Aorta (tissue), 5 donors: ENCODE measurements at regions not wholly inside any gene's neighbourhood (a gene's known extent, or its start where the extent isn't known, plus 50 kb on each side); places are given as distances from the start of the nearest gene placed in this dataset.

Source experiments
- ATAC-seq: fragments of 200-7000 bp; cut with Tn5 transposase; one replicate; pipeline ENCODE4 v1.9.1; 2022; ENCODE audit warnings: moderate library complexity; ENCODE audit not compliant: low FRiP score
- DNase-seq, 2 donors: peaks; one replicate each; pipeline ENCODE4 v3.0.0-alpha.2; 2020
- H3K27ac ChIP-seq, 2 donors: one replicate each; pipeline ENCODE4 v1.5.1; 2013; ENCODE audit warnings: low read length in 2 of 2, mild to moderate bottlenecking in 2 of 2, moderate library complexity in 2 of 2, control low read depth in 1 of 2, inconsistent platforms in 1 of 2, low read depth in 1 of 2
- H3K27me3 ChIP-seq, 2 donors: one replicate each; pipeline ENCODE4 v1.6.1; 2013; ENCODE audit warnings: control low read depth in 1 of 2, low read length in 1 of 2, mild to moderate bottlenecking in 1 of 2, moderate library complexity in 1 of 2; ENCODE audit not compliant: insufficient read depth in 2 of 2, control insufficient read depth in 1 of 2
- H3K36me3 ChIP-seq, 2 donors: one replicate each; pipeline ENCODE4 v1.6.1; 2013; ENCODE audit warnings: control low read depth in 1 of 2, low read length in 1 of 2, mild to moderate bottlenecking in 1 of 2; ENCODE audit not compliant: insufficient read depth in 2 of 2, control insufficient read depth in 1 of 2
- H3K4me1 ChIP-seq, 2 donors: one replicate each; pipeline ENCODE4 v1.6.1; 2013; ENCODE audit warnings: low read length in 2 of 2, control low read depth in 1 of 2, mild to moderate bottlenecking in 1 of 2, moderate library complexity in 1 of 2; ENCODE audit not compliant: insufficient read depth in 2 of 2, control insufficient read depth in 1 of 2
- H3K4me3 ChIP-seq, 2 donors: one replicate each; pipeline ENCODE4 v1.5.1; 2013; ENCODE audit warnings: low read length in 2 of 2, control low read depth in 1 of 2, mild to moderate bottlenecking in 1 of 2
- H3K9me3 ChIP-seq: one replicate; pipeline ENCODE4 v1.6.1; 2013; ENCODE audit warnings: mild to moderate bottlenecking, low read length; ENCODE audit not compliant: control insufficient read depth
- WGBS, 2 donors: extraction: QIAGEN DNeasy Blood & Tissue Kit; methylation state at CpG; one replicate each; pipeline ENCODE4 v1.1.7; 2013; 5-methylcytosine and 5-hydroxymethylcytosine counted together
- intact Hi-C, 2 donors: fragments of 100-400 bp; cut with DNase I; formaldehyde crosslinking; loops; one replicate each; pipeline versions ENCODE4 v1.14.2 to v1.15.0; 2022
- donor health status: healthy with polysubstance abuse.
- donor health status: Bipolar disorder and iron deficiency.
- donor health status: DM: no; HTN: no; CAD: no.
- donor health status: DM: no; HTN: no; CAD: no.
- donor health status: DM: yes; HTN: yes; CAD: no.

DNA sequence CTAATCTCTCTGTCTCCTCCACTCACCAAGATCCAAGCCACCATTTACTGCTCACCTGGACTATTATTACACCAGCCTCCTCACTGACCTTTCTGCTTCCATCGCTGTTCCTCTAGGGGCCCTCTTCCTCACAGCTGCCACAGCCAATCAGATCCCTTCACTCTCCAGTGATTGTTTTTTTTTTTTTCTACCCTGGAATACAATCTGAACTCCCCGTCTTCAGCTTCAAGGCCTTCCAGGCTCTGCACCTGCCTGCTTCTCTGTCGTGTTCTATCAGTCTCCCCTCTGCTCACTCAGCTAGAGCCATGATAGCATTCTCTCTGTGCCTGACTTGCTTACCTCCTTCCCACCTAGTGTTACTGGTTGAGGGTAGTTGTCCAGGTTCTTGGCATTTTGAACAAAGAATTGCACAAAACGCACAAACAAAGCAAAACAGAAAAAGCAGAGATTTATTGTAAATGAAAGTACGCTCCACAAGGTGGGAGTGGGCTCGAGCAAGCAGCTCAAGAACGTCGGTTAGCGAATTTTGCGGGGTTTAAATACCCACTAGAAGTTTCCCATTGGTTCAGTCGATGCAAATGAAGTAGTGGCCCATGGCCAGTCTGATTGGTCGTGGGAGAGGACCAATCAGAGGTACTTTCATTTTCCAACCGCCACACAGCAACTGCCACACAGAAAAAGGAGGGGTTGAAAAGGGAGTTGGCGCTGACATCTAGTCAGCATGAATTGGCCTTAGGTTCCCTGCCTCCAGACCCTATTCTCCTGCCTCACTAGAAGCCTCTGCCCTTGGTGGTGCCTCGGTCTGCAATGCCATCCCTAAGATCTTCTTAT is 188.9 kb downstream of the TLE3 start:
- DNase-seq (no peak), ATAC-seq (no peak)
- Histone ChIP-seq H3K27me3 (no peaks in the 10 kb centered on the region), H3K9me3 (no peaks in the 10 kb centered on the region), H3K36me3 (no peaks in the 10 kb centered on the region), H3K4me3 (no peak overlapping the region), H3K4me1 (no peaks in the 10 kb centered on the region), H3K27ac (no peak overlapping the region)
- intact Hi-C loops, result no loop called here
- WGBS, 2 donors, result 92 to 94% methylated on average over 15 of the region's 15 CpGs

GRCh38 chr15:69909719-69910444 is 187.8 kb downstream of the TLE3 start:
- no peaks in the 10 kb centered on the region for H3K4me1 ChIP-seq
- H3K9me3 ChIP-seq, result no peaks in the 10 kb centered on the region
- ATAC-seq (no peak), DNase-seq (no peak)
- no peak overlapping the region for H3K4me3 ChIP-seq
- H3K27me3 ChIP-seq, result no peaks in the 10 kb centered on the region
- intact Hi-C loops, result no loop called here
- H3K36me3 ChIP-seq, result no peaks in the 10 kb centered on the region
- 75 to 80% methylated on average over 7 of the region's 7 CpGs for WGBS, 2 donors
- H3K27ac ChIP-seq, result no peak overlapping the region

- ATAC-seq, result no peak
- H3K36me3 ChIP-seq, result no peaks in the 10 kb centered on the region
- H3K4me3 ChIP-seq, result no peak overlapping the region
- WGBS, 2 donors, result 77 to 79% methylated on average over 2 of the region's 2 CpGs
- H3K9me3 ChIP-seq, result no peaks in the 10 kb centered on the region
- H3K27ac ChIP-seq, result no peak overlapping the region
- DNase-seq, result no peak
- no peaks in the 10 kb centered on the region for H3K27me3 ChIP-seq
- intact Hi-C loops, result no loop called here
- no peaks in the 10 kb centered on the region for H3K4me1 ChIP-seq
Measured at GRCh38 chr15:69910514-69910913, 187.2 kb downstream of the TLE3 start.

DNA sequence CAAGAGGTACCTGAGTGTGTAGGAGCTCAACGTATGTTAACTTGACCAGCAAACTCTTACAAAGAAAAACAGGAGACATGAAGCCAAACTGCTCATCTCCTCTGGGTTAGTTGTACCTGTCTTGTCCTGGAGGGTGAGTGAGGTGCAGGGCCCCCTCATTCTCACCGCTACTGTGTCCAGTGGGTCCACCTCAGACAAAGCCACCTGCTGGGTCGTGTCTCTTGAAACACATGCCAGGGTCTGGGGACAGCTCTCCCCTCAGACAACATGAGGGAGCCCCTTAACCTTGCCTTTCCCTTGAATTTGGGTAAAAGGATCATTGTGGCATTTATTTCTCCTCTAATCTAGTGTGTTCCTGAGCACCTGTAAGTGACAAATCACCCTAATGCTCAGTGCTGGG is 185.6 kb downstream of the TLE3 start:
- H3K4me1 ChIP-seq, result no peaks in the 10 kb centered on the region
- WGBS, 2 donors, result 90 to 97% methylated on average over 3 of the region's 3 CpGs
- ATAC-seq, result no peak
- intact Hi-C loops, result no loop called here
- no peaks in the 10 kb centered on the region for H3K36me3 ChIP-seq
- DNase-seq, result no peak
- H3K9me3 ChIP-seq, result no peaks in the 10 kb centered on the region
- H3K27me3 ChIP-seq, result no peaks in the 10 kb centered on the region
- H3K4me3 ChIP-seq, result no peak overlapping the region
- H3K27ac ChIP-seq, result no peak overlapping the region

- Histone ChIP-seq H3K4me3 (no peak overlapping the region), H3K9me3 (no peaks in the 10 kb centered on the region), H3K4me1 (no peaks in the 10 kb centered on the region), H3K27ac (no peak overlapping the region), H3K36me3 (no peaks in the 10 kb centered on the region), H3K27me3 (no peaks in the 10 kb centered on the region)
- intact Hi-C loops, result no loop called here
- DNase-seq, result no peak
- 83 to 85% methylated on average over 9 of the region's 9 CpGs for WGBS, 2 donors
- no peak for ATAC-seq
Measured at GRCh38 chr15:69914040-69914439, 183.7 kb downstream of the TLE3 start.

DNA sequence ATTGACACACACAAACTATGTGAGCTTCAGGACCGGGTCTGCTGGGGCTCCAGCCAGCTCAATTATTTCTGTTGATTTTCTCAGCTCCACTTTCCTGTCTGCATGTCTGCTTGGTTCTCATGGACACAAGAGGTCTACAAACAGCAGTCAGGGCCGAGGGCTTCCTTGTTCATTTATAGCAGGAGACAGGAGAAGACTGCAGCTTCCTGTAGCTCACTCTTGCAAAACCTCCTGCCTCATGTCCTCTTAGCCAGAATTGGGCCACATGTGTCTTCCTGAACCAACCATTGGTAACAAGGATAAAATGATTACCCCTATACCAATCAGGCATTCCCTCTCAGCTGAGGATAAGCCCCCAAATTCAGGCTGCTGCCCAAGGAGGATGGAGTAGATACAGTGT is 182.8 kb downstream of the TLE3 start:
- 31% methylated on average over 2 of the region's 2 CpGs for WGBS, 2 donors

GRCh38 chr15:69916169-69916785 is 181.4 kb downstream of the TLE3 start:
- no peak overlapping the region for H3K4me3 ChIP-seq
- no peaks in the 10 kb centered on the region for H3K9me3 ChIP-seq
- DNase-seq, result no peak
- no peaks in the 10 kb centered on the region for H3K36me3 ChIP-seq
- intact Hi-C loops, result no loop called here
- 91 to 92% methylated on average over 6 of the region's 6 CpGs for WGBS, 2 donors
- H3K27me3 ChIP-seq, result no peaks in the 10 kb centered on the region
- no peak for ATAC-seq
- H3K4me1 ChIP-seq, result no peaks in the 10 kb centered on the region
- H3K27ac ChIP-seq, result no peak overlapping the region

More for the DNA sequence above, 182.8 kb downstream of the TLE3 start:
- Histone ChIP-seq H3K27ac (no peak overlapping the region), H3K4me1 (no peaks in the 10 kb centered on the region), H3K36me3 (no peaks in the 10 kb centered on the region), H3K27me3 (no peaks in the 10 kb centered on the region), H3K4me3 (no peak overlapping the region), H3K9me3 (no peaks in the 10 kb centered on the region)
- ATAC-seq (no peak), DNase-seq (no peak)
- intact Hi-C loops, result no loop called here

DNA sequence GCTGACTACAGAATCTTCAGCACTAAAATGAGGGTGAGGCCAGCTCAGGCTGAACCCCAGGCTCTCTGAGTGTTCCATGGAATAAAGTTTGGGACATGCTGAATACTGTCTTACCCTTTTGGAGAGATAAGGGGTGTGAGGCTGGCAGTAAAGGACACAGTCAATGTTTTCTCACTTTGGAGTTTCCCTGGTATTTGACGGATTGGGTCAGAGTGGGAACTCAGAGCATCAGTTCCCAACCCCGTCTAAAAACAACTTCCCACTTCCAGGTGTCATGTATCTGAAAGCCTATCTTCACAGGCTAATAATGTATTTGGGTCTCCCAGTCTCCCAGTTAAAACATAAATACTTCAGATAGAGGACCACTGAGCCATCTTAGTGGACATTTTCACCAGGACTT is 180.7 kb downstream of the TLE3 start:
- Histone ChIP-seq H3K27me3 (no peaks in the 10 kb centered on the region), H3K9me3 (no peaks in the 10 kb centered on the region), H3K27ac (no peak overlapping the region), H3K4me3 (no peak overlapping the region), H3K4me1 (no peaks in the 10 kb centered on the region), H3K36me3 (no peaks in the 10 kb centered on the region)
- intact Hi-C loops, result no loop called here
- ATAC-seq (no peak), DNase-seq (no peak)
- WGBS, 2 donors, result 87 to 93% methylated on average over 2 of the region's 2 CpGs
